ENCODE measurements at regions not wholly inside any gene's neighbourhood (a gene's known extent, or its start where the extent isn't known, plus 50 kb on each side); places are given as distances from the start of the nearest gene placed in this dataset.
A peak's percentile ranks its signal among the peaks of the same experiment; 100 is the strongest.

DNA sequence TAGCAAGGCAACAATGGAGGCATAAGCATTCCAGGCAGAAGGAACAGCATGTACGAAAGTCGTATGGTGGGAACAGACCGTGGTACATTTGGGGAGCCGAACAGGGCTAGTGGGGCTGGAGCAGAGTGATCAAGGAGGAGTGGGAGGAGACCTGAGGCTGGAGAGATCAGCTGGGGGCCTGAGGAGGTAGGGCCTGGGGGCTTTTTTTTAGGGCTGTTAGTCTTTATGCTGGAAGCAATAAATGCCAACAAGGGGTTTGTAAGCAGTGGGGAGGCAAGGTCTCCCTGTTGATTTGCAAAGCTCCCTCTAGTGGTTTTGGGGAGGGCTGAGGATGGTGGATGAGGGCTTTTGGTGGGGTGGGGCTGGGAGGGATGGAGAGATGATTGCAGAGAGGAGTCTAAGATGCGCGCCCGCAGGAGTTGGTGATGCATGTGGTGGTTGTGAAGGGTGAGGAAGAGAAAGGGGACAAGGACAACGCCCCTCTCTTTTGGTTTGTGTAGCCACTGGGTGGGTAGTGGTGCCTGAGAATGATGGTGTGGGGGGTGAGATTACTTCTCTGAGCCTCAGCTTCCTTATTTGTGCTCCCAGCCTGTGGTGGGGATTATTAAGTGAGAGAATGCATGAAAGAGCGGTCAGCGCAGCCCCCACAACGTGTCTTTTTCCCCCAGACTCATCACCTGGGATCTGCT lies 74.1 kb upstream of the TOX2 start:
- Histone ChIP-seq H2AFZ (ENCODE audit: low read depth, low read length) (peak overlapping the region; percentile 73), H3K27ac (ENCODE audit: low read length) (peak overlapping the region; percentile 19; the same call in 1 of the 2 replicates), H3K9ac (ENCODE audit: low read length) (peak overlapping the region; percentile 44), H3K4me3 (ENCODE audit: low read length) (peak overlapping the region; percentile 27; the same call in 1 of the 2 replicates), H3K4me1 (ENCODE audit: low read length) (peaks cover 48% of the 10 kb centered on the region), H4K20me1 (ENCODE audit: insufficient read depth, low read length) (no peaks in the 10 kb centered on the region), H3K9me3 (ENCODE audit: insufficient read depth, low read length) (no peaks in the 10 kb centered on the region), H3K27me3 (ENCODE audit: low read depth, low read length) (no peaks in the 10 kb centered on the region), H3K79me2 (ENCODE audit: low read length) (no peaks in the 10 kb centered on the region), H3K36me3 (replicated peaks; ENCODE audit: low read depth, low read length) (no peaks in the 10 kb centered on the region), H3K4me2 (ENCODE audit: low read length) (peak overlapping the region; percentile 59)
- TF ChIP-seq, protein P1, sequence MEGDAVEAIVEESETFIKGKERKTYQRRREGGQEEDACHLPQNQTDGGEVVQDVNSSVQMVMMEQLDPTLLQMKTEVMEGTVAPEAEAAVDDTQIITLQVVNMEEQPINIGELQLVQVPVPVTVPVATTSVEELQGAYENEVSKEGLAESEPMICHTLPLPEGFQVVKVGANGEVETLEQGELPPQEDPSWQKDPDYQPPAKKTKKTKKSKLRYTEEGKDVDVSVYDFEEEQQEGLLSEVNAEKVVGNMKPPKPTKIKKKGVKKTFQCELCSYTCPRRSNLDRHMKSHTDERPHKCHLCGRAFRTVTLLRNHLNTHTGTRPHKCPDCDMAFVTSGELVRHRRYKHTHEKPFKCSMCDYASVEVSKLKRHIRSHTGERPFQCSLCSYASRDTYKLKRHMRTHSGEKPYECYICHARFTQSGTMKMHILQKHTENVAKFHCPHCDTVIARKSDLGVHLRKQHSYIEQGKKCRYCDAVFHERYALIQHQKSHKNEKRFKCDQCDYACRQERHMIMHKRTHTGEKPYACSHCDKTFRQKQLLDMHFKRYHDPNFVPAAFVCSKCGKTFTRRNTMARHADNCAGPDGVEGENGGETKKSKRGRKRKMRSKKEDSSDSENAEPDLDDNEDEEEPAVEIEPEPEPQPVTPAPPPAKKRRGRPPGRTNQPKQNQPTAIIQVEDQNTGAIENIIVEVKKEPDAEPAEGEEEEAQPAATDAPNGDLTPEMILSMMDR (IDR thresholded peaks at IDR 0.05; ENCODE audit: low read depth, low read length), result peak; percentile 74
- no peak for TF ChIP-seq EZH2phosphoT487 (IDR thresholded peaks at IDR 0.05; ENCODE audit: low read depth)

DNA sequence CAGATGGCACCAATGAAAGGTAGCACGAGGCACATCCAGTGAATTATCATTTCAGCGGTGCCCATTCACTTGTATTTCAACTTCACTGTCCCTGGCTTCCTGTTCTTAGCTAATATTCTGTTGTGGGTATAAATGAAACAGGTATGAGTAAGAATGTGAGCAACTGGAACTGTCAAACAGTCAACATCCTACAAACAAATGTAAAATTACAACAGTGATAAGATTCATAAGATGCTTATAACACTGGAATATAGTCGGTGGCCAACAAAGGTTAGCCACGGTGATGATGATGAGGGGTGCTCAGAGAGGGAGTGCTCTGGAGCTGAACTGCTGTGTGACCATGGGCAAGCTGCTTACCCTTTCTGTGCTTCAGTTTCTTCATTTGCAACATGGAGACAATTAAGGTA lies 74.9 kb upstream of the TOX2 start:
- Histone ChIP-seq H4K20me1 (ENCODE audit: insufficient read depth, low read length) (no peaks in the 10 kb centered on the region), H3K9me3 (ENCODE audit: insufficient read depth, low read length) (no peaks in the 10 kb centered on the region), H3K4me3 (ENCODE audit: low read length) (no peak overlapping the region; the same call in none of the 2 replicates), H3K9ac (ENCODE audit: low read length) (peak overlapping the region; percentile 44; the same call in 1 of the 2 replicates), H3K79me2 (ENCODE audit: low read length) (no peaks in the 10 kb centered on the region), H3K27me3 (ENCODE audit: low read depth, low read length) (no peaks in the 10 kb centered on the region), H3K27ac (ENCODE audit: low read length) (peak overlapping the region; percentile 19; the same call in 1 of the 2 replicates), H3K36me3 (replicated peaks; ENCODE audit: low read depth, low read length) (no peaks in the 10 kb centered on the region), H2AFZ (ENCODE audit: low read depth, low read length) (peak overlapping the region; percentile 2; the same call in 1 of the 2 replicates), H3K4me2 (ENCODE audit: low read length) (peak overlapping the region; percentile 59), H3K4me1 (ENCODE audit: low read length) (peaks cover 48% of the 10 kb centered on the region)
- TF ChIP-seq, protein P1 (IDR thresholded peaks at IDR 0.05; ENCODE audit: low read depth, low read length), result no peak
- no peak for TF ChIP-seq EZH2phosphoT487 (IDR thresholded peaks at IDR 0.05; ENCODE audit: low read depth)

DNA sequence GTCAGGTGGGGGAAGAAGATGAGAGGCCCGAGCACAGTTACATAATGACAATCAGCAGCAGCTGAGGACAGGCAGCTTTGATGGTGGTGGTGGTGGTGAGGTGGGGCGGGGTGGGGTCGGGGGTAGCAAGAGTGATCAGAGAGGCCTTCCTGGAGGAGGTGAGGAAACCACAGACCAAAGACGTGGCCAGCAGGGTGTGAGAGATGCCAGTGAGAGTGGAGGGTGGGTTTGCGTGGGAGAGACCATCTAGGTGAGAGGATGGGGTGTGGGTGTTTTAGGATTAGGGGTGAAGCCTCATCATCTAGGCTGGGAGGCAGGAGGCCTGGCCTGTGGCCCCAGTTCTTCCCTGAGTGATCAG lies 76.0 kb upstream of the TOX2 start:
- H3K27ac ChIP-seq (ENCODE audit: low read length), result no peak overlapping the region
- no peaks in the 10 kb centered on the region for H3K79me2 ChIP-seq (ENCODE audit: low read length)
- no peak overlapping the region for H3K4me2 ChIP-seq (ENCODE audit: low read length)
- H3K4me1 ChIP-seq (ENCODE audit: low read length), result peaks cover 48% of the 10 kb centered on the region
- H3K27me3 ChIP-seq (ENCODE audit: low read depth, low read length), result no peaks in the 10 kb centered on the region
- no peak overlapping the region for H3K4me3 ChIP-seq (ENCODE audit: low read length)
- no peaks in the 10 kb centered on the region for H3K36me3 ChIP-seq (replicated peaks; ENCODE audit: low read depth, low read length)
- no peaks in the 10 kb centered on the region for H3K9me3 ChIP-seq (ENCODE audit: insufficient read depth, low read length)
- no peak overlapping the region for H2AFZ ChIP-seq (ENCODE audit: low read depth, low read length)
- TF ChIP-seq, protein P1 (IDR thresholded peaks at IDR 0.05; ENCODE audit: low read depth, low read length), result no peak
- no peak for TF ChIP-seq EZH2phosphoT487 (IDR thresholded peaks at IDR 0.05; ENCODE audit: low read depth)
- H3K9ac ChIP-seq (ENCODE audit: low read length), result no peak overlapping the region
- no peaks in the 10 kb centered on the region for H4K20me1 ChIP-seq (ENCODE audit: insufficient read depth, low read length)

DNA sequence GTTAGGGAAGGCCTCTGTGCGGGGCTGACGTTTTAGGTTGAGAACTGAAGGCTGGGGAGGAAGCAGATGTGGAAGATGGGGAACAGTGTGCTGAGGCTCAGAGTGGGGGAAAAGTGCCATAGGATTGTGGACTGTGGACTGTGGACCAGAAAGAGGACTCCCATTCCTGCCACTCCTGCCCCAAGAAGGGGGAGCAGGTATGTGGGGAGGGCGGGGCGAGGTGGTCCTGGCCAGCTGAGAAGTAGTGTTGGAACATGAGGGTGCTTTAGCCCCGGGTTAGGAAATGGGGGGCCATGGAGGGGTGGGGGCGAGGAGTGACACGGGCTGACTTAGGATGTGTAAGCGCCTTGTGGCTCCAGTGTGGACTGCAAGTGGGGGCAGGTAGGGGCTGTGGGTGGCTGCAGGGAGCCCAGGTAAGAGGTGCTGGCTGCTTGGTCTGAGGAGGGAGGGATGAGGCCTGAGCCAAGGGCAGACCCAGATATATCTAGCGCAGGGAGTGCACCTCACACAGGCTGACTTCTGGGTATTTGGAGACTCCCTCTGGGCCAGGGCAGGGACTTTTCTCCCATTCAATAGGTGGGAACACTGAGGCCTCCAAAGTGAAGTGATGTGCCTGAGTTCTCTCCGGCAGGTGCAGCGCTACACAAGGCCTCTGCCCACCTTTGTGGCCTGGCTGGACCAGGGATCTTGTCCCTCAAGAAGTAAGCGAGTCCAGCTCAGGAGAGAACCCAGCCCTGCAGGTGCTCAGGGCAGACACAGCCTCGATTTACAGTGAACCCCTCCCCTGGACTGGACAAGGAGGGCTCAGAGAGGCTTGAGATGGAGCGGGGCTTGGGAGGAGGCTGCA lies 76.6 kb upstream of the TOX2 start:
- H3K9ac ChIP-seq (ENCODE audit: low read length), result no peak overlapping the region
- no peaks in the 10 kb centered on the region for H4K20me1 ChIP-seq (ENCODE audit: insufficient read depth, low read length)
- no peak overlapping the region for H3K4me3 ChIP-seq (ENCODE audit: low read length)
- no peaks in the 10 kb centered on the region for H3K36me3 ChIP-seq (replicated peaks; ENCODE audit: low read depth, low read length)
- H3K4me2 ChIP-seq (ENCODE audit: low read length), result no peak overlapping the region
- H3K27ac ChIP-seq (ENCODE audit: low read length), result no peak overlapping the region
- H3K27me3 ChIP-seq (ENCODE audit: low read depth, low read length), result no peaks in the 10 kb centered on the region
- no peaks in the 10 kb centered on the region for H3K79me2 ChIP-seq (ENCODE audit: low read length)
- H3K9me3 ChIP-seq (ENCODE audit: insufficient read depth, low read length), result no peaks in the 10 kb centered on the region
- no peak overlapping the region for H2AFZ ChIP-seq (ENCODE audit: low read depth, low read length)
- peaks cover 45% of the 10 kb centered on the region for H3K4me1 ChIP-seq (ENCODE audit: low read length)
- TF ChIP-seq EZH2phosphoT487 (IDR thresholded peaks at IDR 0.05; ENCODE audit: low read depth), result no peak
- TF ChIP-seq, protein P1 (IDR thresholded peaks at IDR 0.05; ENCODE audit: low read depth, low read length), result no peak

Measured in OCI-LY3 (cell line).